Neural cell (in vitro differentiated cells): ENCODE measurements at regions not wholly inside any gene's neighbourhood (a gene's known extent, or its start where the extent isn't known, plus 50 kb on each side); places are given as distances from the start of the nearest gene placed in this dataset.

Experiments
- CTCF ChIP-seq: fragments of 450-650 bp; IDR thresholded peaks from 2 replicates; pipeline ENCODE4 v1.5.1; 2014; ENCODE audit warnings: antibody characterized with exemption, mild to moderate bottlenecking, moderate library complexity; ENCODE audit not compliant: poor library complexity, severe bottlenecking
- EP300 ChIP-seq: fragments of 450-650 bp; conservative IDR thresholded peaks from 2 replicates; pipeline ENCODE4 v1.6.1; 2014; ENCODE audit warnings: antibody characterized with exemption, mild to moderate bottlenecking, moderate library complexity; ENCODE audit not compliant: poor library complexity, severe bottlenecking
- EZH2 ChIP-seq: fragments of 200-600, 300-800 bp; shearing (Covaris generic), sonication (generic); IDR thresholded peaks from 2 replicates; pipeline ENCODE4 v1.6.1; 2014; ENCODE audit warnings: antibody characterized with exemption, low read length, borderline replicate concordance, mild to moderate bottlenecking; ENCODE audit not compliant: insufficient read depth, poor library complexity, severe bottlenecking
- POLR2AphosphoS5 ChIP-seq: IDR thresholded peaks from 2 replicates; pipeline ENCODE4 v1.6.1; 2012
- TAF1 ChIP-seq: IDR thresholded peaks from 2 replicates; pipeline ENCODE4 v1.6.1; 2012; ENCODE audit warnings: low read depth

- TF ChIP-seq EP300, result no peak
- no peak for TF ChIP-seq CTCF
- no peak for TF ChIP-seq EZH2
- no peak for TF ChIP-seq POLR2AphosphoS5
- no peak for TF ChIP-seq TAF1
Measured at GRCh38 chr7:79934727-79935126, 199.9 kb upstream of the GNAI1 start.
